Thyroid gland (tissue), 4 donors: ENCODE measurements at regions not wholly inside any gene's neighbourhood (a gene's known extent, or its start where the extent isn't known, plus 50 kb on each side); places are given as distances from the start of the nearest gene placed in this dataset.
"Not testable (repeated sequence)": the region's sequence is repeated elsewhere in the genome, so short reads cannot be mapped to it uniquely, and the experiment has no call there.

Experiments used
- POLR2A ChIP-seq, 2 donors: fragments of 450-650 bp; IDR thresholded peaks; one replicate each; pipeline ENCODE4 v1.6.1; 2017; ENCODE audit warnings: antibody characterized with exemption in 2 of 2, mild to moderate bottlenecking in 2 of 2, moderate library complexity in 1 of 2
- TF ChIP-seq, protein P1 (sequence below), 6 experiments: fragments of 200-600 bp in 3 of 6; fragments of 450-650 bp in 3 of 6; sonication (generic) in 3 of 6; IDR thresholded peaks; one replicate each; pipeline ENCODE4 v1.5.1; 2016 to 2019; ENCODE audit warnings: antibody characterized with exemption in 6 of 6, mild to moderate bottlenecking in 2 of 6, inconsistent platforms in 1 of 6, moderate library complexity in 1 of 6

GRCh38 chr1:54468288-54469084 lies 62.3 kb upstream of the SSBP3 start:
- TF ChIP-seq POLR2A (IDR thresholded peaks at IDR 0.05) = not testable (repeated sequence)
- TF ChIP-seq, protein P1, sequence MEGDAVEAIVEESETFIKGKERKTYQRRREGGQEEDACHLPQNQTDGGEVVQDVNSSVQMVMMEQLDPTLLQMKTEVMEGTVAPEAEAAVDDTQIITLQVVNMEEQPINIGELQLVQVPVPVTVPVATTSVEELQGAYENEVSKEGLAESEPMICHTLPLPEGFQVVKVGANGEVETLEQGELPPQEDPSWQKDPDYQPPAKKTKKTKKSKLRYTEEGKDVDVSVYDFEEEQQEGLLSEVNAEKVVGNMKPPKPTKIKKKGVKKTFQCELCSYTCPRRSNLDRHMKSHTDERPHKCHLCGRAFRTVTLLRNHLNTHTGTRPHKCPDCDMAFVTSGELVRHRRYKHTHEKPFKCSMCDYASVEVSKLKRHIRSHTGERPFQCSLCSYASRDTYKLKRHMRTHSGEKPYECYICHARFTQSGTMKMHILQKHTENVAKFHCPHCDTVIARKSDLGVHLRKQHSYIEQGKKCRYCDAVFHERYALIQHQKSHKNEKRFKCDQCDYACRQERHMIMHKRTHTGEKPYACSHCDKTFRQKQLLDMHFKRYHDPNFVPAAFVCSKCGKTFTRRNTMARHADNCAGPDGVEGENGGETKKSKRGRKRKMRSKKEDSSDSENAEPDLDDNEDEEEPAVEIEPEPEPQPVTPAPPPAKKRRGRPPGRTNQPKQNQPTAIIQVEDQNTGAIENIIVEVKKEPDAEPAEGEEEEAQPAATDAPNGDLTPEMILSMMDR (IDR thresholded peaks at IDR 0.05) = not testable (repeated sequence)
